ENCODE measurements at regions not wholly inside any gene's neighbourhood (a gene's known extent, or its start where the extent isn't known, plus 50 kb on each side); places are given as distances from the start of the nearest gene placed in this dataset.

DNA sequence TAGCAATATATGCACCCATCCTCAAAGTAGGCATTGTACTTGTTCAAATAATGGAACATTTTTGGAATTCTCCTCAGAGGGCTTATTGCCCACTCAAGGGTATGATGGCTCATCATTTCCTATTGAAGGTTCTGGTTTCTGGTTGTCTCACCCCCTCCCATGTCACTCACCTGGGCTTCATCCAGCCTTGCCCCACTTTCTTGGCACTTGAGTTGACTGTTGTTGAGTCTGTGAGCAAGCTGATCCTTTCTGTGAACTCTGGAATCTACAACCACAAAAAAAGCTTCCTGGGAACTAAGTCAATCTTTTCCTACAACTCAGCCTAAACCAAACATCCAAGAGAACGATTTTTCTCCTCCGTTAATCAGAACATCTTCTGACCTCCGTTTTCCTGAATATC is 73.9 kb upstream of the ANKH start:
- DNase-seq (ENCODE audit: extremely low spot score): no peak
- ChIA-PET CTCF (interaction anchor here (1.2 to 2.1 kb wide), 3 partner anchors 16 to 555 kb away, joined by 3 to 5 read pairs (median 4); no protein-coding TSS in a partner anchor), POLR2A (no interaction called here)
- no peak for TF ChIP-seq CTCF (IDR thresholded peaks at IDR 0.05; ENCODE audit: control extremely low read depth, extremely low read depth, low read depth, missing control alignments)

DNA sequence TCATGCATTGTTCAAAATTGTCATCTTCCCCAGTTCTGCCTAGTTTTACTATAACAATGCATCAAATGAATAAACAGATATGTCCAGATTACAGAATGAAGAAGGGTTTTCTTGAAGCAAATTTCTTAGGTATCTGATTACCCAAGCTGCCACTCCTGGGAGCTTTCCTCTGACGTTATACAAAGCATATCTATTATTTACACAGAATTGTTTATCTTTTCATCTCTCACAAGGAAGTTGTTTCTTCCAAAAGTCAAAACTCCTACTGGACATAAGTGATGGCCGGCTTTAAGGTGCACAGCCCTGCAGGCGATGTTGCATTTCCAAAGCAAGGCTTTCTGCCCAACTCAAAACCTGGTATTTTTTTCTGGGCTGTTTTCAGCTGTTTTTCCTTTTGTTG is 73.4 kb upstream of the ANKH start:
- CTCF ChIA-PET: interaction anchor here (1.4 to 2.1 kb wide), 2 partner anchors 15 to 58 kb away, joined by 4 to 5 read pairs; no protein-coding TSS in a partner anchor
- no peak for DNase-seq (ENCODE audit: extremely low spot score)
- no peak for TF ChIP-seq CTCF (IDR thresholded peaks at IDR 0.05; ENCODE audit: control extremely low read depth, extremely low read depth, low read depth, missing control alignments)
- POLR2A ChIA-PET: no interaction called here

DNA sequence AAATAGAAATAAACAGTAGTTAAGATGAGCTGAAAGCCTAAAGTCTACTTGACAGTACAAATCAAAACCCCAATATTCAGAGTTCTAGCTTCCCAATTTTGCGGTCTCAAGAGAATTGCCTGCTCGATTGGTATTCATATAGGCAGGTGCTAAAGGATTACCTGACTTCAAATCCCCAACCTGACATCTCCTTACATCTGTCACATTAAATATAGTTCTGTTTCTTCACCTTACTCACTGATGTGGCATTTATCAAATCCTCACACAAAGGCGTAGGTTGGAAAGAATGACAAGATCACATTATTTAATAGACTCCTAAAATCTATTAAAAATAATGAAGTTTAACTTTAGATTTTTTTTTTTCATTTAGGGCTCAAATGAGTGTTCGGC is 72.8 kb upstream of the ANKH start:
- no peak for DNase-seq (ENCODE audit: extremely low spot score)
- ChIA-PET CTCF (interaction anchor here (1.0 to 2.1 kb wide), 5 partner anchors 8 to 86 kb away, joined by 3 to 5 read pairs (median 4); no protein-coding TSS in a partner anchor), POLR2A (no interaction called here)
- no peak for TF ChIP-seq CTCF (IDR thresholded peaks at IDR 0.05; ENCODE audit: control extremely low read depth, extremely low read depth, low read depth, missing control alignments)

DNA sequence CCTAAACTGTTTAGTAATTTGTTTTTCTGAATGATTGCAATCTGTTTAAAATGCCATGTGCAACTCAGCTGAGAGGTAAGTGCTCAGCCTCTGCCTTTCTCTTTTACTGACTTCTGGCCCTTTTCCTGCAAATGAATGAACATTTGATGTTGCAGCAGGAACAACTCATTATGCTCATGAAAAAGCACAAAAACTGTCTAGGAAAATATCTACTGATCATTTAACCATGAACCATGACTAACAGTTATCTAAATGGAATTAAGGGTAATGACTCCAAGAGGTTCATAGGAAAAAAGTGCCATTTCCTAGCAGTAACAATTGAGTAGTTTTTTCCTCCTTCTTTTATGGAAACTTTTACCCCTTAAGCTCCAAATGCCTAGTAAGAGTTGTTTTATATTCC is 70.6 kb upstream of the ANKH start:
- no peak for TF ChIP-seq CTCF (IDR thresholded peaks at IDR 0.05; ENCODE audit: control extremely low read depth, extremely low read depth, low read depth, missing control alignments)
- ChIA-PET POLR2A (no interaction called here), CTCF (interaction anchor here (1.9 kb wide), 1 partner anchor 20 kb away, joined by 3 read pairs; no protein-coding TSS in a partner anchor)
- no peak for DNase-seq (ENCODE audit: extremely low spot score)

- ChIA-PET CTCF (interaction anchor here (1.0 to 1.5 kb wide), 2 partner anchors 67 to 211 kb away, joined by 3 read pairs; no protein-coding TSS in a partner anchor), POLR2A (no interaction called here)
- TF ChIP-seq CTCF (IDR thresholded peaks at IDR 0.05; ENCODE audit: control extremely low read depth, extremely low read depth, low read depth, missing control alignments): no peak
- DNase-seq (ENCODE audit: extremely low spot score): no peak
Observed at GRCh38 chr5:14937254-14937653, 65.7 kb upstream of the ANKH start.

DNA sequence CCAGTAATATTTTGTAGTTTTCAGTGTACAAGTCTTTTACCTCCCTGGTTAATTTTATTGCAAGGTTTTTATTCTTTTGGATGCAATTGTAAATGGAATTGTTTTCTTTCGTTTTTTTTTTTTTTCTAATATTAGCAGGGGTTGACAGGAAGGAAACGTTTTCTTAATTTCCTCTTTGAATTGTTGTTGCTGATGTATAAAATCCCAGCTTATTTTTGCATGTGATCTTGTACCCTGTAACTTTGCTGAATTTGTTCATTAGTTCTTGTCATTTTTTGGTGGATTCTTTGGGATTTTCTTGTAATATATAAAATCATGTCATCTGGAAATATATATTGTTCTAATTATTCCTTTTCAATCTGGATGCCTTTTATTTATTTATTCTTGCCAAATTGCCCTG is 65.0 kb upstream of the ANKH start:
- ChIA-PET POLR2A (no interaction called here), CTCF (interaction anchor here (1.0 to 1.5 kb wide), 2 partner anchors 67 to 210 kb away, joined by 3 read pairs; no protein-coding TSS in a partner anchor)
- no peak for TF ChIP-seq CTCF (IDR thresholded peaks at IDR 0.05; ENCODE audit: control extremely low read depth, extremely low read depth, low read depth, missing control alignments)
- DNase-seq (ENCODE audit: extremely low spot score): no peak

DNA sequence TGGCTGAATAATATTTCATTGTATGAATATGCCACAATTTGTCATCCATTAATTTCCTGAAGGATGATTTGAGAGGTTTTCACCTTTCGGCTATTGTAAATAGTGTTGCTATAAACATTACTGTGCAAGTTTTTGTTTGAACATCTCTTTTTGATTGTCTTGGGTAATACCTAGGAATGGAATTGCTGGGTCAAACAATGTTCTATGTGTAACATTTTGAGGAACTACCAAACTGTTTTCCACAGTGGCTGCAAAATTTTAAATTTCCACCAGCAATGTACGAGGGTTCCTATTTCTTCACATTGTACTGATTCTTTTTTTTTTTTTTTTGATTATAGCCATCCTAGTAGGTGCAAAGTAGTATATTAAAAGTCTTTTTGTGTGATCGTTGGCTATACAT is 63.8 kb upstream of the ANKH start:
- no peak for TF ChIP-seq CTCF (IDR thresholded peaks at IDR 0.05; ENCODE audit: control extremely low read depth, extremely low read depth, low read depth, missing control alignments)
- CTCF ChIA-PET: no interaction called here
- POLR2A ChIA-PET: no interaction called here
- no peak for DNase-seq (ENCODE audit: extremely low spot score)

All from GM10248 (cell line).